NCI-H69 (cell line): ENCODE measurements at regions not wholly inside any gene's neighbourhood (a gene's known extent, or its start where the extent isn't known, plus 50 kb on each side); places are given as distances from the start of the nearest gene placed in this dataset.

Experiments
- DNase-seq: peaks from one replicate; lab custom pipeline; 2025; lab: John Stamatoyannopoulos, UW

DNA sequence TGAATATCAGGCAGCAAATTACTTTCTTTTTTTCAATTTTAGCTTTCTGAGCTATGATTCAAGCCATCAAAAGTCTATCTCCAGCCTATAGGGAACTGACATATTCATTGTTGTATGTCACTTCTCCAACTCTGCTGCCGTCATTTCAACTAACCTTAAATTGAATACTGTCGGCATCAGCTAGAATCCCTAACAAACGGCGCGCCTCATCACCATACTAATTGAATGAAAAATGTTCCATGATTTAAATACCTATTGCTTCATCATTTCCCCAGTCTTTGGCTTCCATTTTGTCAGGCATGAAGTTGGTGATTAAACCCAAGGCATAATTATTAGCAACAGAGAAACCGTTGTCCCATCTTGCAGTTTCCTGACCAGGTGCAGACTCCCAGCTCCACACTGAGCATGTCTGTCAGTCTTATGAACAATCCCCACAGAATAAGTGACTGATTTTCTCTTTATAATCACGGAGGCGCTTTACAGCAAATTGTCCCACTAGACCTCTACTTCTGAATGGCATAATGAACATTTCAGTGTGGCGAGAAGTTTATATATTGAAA is 83.5 kb upstream of the NPY start:
- no peak for DNase-seq

DNA sequence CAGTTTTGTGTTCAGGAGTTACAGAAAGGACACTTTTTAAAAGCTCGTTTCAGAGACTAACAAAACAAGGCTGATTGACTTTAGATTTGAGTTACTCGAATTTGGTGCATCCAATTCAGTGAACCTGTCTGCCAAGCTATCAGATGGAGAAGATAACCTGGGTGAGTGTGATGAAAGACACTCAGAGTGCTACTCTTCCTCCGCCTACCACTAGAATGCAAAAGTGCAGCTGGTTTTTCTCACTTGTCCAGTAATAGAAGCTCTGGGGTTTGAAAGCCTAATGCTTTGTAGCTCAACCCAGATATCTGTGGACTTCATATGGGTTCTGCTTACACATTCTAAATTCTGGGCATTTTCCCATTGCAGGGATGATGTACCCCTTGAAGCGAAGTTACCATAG is 82.8 kb upstream of the NPY start:
- DNase-seq = no peak

- no peak for DNase-seq
Measured at GRCh38 chr7:24212073-24212472, 71.9 kb upstream of the NPY start.

GRCh38 chr7:24213311-24213710 is 70.7 kb upstream of the NPY start:
- DNase-seq = no peak

- DNase-seq = no peak
Measured at GRCh38 chr7:24214670-24215069, 69.3 kb upstream of the NPY start.

- DNase-seq = no peak
Measured at GRCh38 chr7:24216576-24217125, 67.3 kb upstream of the NPY start.

GRCh38 chr7:24221500-24221899 is 62.5 kb upstream of the NPY start:
- DNase-seq = no peak

DNA sequence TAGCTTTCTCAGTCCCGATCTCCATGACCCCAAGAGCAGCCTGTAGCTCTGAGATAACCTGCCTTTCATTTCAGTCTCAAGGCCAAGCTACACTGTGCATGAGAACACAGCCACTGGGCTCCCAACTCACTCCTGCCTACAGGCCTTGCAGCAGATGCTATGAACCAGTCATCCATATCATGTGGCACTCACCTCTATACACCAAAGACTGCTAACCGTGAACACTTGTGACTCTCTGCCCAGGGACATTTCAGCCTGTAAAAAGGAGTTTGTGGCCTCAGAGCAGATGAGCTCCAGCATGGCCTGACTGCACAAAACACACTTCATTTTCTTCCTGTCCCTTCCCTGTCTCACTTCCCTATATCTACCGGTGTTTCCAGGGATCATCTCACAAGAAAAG is 56.9 kb upstream of the NPY start:
- peak; percentile 29 for DNase-seq

- DNase-seq = no peak
Measured at GRCh38 chr7:24227603-24228359, 56.2 kb upstream of the NPY start.

DNA sequence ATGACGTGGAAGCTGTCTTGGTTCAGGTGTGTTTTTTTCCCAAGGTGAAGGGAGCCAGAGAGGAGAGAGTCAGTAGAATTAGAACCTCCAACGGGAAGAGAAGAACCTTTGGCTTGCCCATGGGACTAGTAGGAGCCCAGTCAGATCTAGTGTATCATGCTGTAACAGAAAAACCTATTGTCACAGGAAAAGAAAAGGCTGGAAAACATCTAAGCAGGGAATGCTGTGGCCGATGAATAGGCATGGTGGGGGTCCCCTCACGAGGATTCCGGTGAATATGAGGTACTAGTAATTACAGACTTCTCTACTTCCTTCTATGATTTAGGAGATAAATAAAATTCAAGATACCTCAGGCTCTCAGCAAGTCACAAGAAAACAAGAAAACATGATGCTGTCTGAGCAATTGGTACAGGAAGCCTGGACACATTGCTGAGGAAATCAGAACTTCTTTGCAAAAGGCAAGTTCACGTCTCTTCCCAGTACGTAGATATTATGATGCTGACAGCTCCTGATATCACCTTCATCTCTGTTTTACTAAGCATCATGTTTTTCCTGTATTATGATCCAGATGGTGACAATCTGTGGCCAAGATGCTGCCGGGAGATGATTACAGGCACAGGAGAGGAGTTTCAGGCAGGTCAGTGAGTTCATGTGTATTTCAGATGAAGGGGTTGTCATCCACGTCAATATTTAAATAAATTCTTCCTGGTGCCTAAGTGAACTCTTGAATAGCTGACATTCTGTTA is 54.3 kb upstream of the NPY start:
- DNase-seq = no peak

GRCh38 chr7:24231493-24231892 is 52.5 kb upstream of the NPY start:
- DNase-seq = no peak

DNA sequence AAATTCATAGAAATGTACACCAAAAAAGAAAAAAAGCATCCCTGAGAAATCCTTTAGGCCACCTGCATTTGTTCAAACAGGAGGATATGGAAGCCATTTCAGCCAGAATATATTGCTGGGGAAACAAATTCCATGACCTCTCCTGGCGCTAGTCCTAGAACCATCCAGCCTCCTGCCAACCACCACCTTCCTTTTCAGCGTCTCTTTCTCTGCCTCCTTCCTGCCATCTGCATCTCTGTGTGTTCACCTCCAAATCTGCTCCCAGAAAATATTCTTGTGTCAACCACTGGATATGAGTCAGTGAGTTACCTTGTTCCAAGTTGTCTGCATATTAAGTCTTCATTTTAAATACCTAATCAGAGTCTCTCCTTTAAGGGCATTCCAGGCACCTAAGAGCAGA is 50.6 kb upstream of the NPY start:
- DNase-seq = peak; percentile 8
